Spleen (tissue), 7 donors: ENCODE measurements at regions not wholly inside any gene's neighbourhood (a gene's known extent, or its start where the extent isn't known, plus 50 kb on each side); places are given as distances from the start of the nearest gene placed in this dataset.

Source experiments
- POLR2A ChIP-seq, 3 donors: fragments of 450-650 bp; IDR thresholded peaks; one replicate each; pipeline ENCODE4 v1.5.1; 2017; ENCODE audit warnings: antibody characterized with exemption in 3 of 3, mild to moderate bottlenecking in 1 of 3
- TF ChIP-seq, protein P1 (sequence below), 11 experiments: fragments of 200-600 bp in 7 of 11; fragments of 450-650 bp in 4 of 11; sonication (generic) in 4 of 11; IDR thresholded peaks in 8 of 11; conservative IDR thresholded peaks in 3 of 11; 1 replicate in 7 of 11; 2 replicates in 4 of 11; pipeline versions ENCODE4 v1.4.0 to v1.8.0; 2016 to 2021; ENCODE audit warnings: antibody characterized with exemption in 11 of 11, inconsistent platforms in 4 of 11, mild to moderate bottlenecking in 1 of 11
- donor health status: DM: no; HTN: no; CAD: no; lungs with moderate emphysema.
- donor health status: DM: no; HTN: no; CAD: no.
- donor health status: DM: no; HTN: no; CAD: no.

DNA sequence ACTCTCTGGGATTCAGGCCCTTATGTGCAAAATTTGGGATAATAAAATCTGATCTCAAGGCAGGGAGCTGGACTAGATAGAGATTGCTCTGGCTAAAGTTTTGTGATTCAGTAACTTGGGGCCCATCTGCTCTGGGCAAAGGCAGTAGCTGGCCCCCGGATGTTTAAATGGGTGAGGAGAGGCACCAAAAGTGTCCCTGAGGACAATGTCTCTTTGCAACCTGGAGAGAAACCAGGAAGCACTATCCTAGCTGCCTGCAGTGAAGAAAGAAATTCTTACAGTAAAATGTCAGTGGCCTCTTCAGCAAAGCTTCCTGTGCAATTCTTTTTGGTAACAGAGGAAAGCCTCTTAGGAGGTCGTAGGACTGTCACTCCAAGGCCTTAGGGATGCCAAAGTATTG lies 54.6 kb upstream of the BARX2 start:
- TF ChIP-seq, protein P1, sequence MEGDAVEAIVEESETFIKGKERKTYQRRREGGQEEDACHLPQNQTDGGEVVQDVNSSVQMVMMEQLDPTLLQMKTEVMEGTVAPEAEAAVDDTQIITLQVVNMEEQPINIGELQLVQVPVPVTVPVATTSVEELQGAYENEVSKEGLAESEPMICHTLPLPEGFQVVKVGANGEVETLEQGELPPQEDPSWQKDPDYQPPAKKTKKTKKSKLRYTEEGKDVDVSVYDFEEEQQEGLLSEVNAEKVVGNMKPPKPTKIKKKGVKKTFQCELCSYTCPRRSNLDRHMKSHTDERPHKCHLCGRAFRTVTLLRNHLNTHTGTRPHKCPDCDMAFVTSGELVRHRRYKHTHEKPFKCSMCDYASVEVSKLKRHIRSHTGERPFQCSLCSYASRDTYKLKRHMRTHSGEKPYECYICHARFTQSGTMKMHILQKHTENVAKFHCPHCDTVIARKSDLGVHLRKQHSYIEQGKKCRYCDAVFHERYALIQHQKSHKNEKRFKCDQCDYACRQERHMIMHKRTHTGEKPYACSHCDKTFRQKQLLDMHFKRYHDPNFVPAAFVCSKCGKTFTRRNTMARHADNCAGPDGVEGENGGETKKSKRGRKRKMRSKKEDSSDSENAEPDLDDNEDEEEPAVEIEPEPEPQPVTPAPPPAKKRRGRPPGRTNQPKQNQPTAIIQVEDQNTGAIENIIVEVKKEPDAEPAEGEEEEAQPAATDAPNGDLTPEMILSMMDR (IDR thresholded peaks at IDR 0.05 in 8 of 11, conservative IDR thresholded peaks at IDR 0.05 in 3 of 11), result no peak
- no peak for TF ChIP-seq POLR2A (IDR thresholded peaks at IDR 0.05)
